ENCODE measurements at regions not wholly inside any gene's neighbourhood (a gene's known extent, or its start where the extent isn't known, plus 50 kb on each side); places are given as distances from the start of the nearest gene placed in this dataset.

DNA sequence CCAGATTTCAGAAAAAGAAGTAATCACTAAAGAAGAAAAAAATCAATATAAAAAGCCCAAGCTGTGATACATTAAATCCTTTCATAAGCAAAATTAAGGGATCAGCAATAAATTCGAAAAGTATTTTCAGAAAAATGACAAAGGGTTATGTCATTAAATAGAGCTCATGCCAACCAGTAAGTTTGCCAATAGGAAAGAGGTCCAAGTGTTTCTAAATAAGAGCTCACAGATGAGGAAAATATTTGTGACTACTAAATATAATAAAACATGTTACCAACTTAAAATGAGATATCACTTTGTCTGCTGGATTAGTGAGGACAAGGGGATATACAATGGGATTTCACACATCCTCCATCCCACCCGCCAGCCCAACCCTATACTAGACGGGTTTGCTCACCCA, 140.3 kb upstream of the EYA4 start:
- TF ChIP-seq, protein P1, sequence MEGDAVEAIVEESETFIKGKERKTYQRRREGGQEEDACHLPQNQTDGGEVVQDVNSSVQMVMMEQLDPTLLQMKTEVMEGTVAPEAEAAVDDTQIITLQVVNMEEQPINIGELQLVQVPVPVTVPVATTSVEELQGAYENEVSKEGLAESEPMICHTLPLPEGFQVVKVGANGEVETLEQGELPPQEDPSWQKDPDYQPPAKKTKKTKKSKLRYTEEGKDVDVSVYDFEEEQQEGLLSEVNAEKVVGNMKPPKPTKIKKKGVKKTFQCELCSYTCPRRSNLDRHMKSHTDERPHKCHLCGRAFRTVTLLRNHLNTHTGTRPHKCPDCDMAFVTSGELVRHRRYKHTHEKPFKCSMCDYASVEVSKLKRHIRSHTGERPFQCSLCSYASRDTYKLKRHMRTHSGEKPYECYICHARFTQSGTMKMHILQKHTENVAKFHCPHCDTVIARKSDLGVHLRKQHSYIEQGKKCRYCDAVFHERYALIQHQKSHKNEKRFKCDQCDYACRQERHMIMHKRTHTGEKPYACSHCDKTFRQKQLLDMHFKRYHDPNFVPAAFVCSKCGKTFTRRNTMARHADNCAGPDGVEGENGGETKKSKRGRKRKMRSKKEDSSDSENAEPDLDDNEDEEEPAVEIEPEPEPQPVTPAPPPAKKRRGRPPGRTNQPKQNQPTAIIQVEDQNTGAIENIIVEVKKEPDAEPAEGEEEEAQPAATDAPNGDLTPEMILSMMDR (IDR thresholded peaks at IDR 0.05; ENCODE audit: low read depth, low read length, missing control alignments) = no peak
- H3K4me3 ChIP-seq (replicated peaks; ENCODE audit: low read depth, low read length) = no peak overlapping the region
- DNase-seq (ENCODE audit: extremely low read depth, low read depth) = no peak

DNA sequence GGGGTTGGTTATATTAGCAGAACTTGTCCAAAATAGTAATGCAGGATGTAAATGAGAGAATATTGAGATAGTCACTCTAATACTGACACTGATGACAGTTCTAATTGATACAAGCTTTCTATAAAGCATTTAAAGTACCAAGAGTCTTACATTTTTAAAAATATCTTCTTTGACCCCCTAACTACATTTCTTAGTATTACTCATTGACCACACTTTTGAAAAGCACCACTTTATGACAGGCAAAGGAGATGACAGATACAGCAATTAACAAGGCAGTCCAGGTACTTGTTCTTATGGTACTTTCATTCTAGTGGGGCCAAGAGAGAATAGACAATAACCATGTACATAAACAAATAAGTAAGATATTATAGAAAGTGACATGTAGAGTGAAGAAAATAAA, 139.4 kb upstream of the EYA4 start:
- no peak for DNase-seq (ENCODE audit: extremely low read depth, low read depth)
- TF ChIP-seq, protein P1 (IDR thresholded peaks at IDR 0.05; ENCODE audit: low read depth, low read length, missing control alignments) = no peak
- H3K4me3 ChIP-seq (replicated peaks; ENCODE audit: low read depth, low read length) = no peak overlapping the region

DNA sequence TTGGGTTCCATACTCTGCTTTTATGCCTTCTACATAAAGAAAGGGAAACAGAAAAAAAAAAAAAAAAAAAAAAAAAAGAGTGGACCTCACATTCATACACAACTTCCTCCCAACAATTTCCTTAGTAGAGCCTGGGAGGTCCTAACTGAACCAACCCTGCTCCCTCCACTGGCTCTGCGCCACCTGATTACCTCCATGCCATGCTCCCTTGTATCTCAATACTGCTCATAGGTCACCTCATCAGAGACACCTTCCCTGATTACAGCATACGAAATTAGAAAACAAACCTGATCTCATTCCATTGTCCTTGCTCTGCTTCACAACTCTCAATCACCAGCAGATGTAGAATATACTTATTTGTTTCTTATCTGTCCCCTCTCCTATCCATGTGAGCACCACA, 134.2 kb upstream of the EYA4 start:
- no peak for DNase-seq (ENCODE audit: extremely low read depth, low read depth)

DNA sequence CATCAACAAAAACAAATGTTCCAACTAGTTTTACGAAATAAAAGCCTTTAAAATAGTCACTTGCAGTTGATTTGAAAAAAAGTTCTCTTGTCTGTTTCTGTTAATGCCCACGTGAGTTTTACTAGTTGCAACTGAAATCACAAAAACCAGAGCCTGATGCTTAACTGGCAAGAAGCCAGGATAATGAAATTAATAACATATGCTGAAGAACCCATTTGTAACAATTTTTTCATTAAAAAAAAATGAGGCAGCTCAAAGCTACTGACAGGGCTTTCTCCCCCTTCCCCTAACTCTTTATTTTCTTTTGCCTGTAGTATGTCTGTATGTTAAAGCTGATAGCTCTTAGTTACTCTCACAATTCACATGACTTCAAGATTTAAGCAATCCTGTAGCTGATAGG, 132.7 kb upstream of the EYA4 start:
- peak; percentile 66 for DNase-seq (ENCODE audit: extremely low read depth, low read depth)
- TF ChIP-seq, protein P1 (IDR thresholded peaks at IDR 0.05; ENCODE audit: low read depth, low read length, missing control alignments) = no peak
- H3K4me3 ChIP-seq (replicated peaks; ENCODE audit: low read depth, low read length) = no peak overlapping the region

More for the DNA sequence above, 134.2 kb upstream of the EYA4 start:
- TF ChIP-seq, protein P1 (IDR thresholded peaks at IDR 0.05; ENCODE audit: low read depth, low read length, missing control alignments) = no peak
- no peak overlapping the region for H3K4me3 ChIP-seq (replicated peaks; ENCODE audit: low read depth, low read length)

DNA sequence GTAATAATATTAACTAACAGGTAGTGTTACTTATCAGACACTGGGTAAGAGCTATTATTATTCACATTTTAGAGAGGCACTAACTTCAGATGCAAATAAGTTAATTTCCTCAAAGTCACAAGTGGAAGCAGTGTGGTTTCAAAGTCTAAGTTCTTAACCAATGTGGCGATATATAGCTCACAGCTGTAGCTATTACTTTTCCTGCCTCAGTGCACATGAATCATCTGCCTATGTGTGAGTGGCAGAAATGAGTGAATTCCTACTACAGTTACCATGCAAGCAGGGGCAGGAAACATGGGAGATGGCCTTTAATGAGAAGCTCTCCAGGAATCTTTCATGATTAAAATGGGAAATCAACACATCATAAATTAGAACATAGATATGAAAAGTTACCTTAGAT, 126.2 kb upstream of the EYA4 start:
- H3K4me3 ChIP-seq (replicated peaks; ENCODE audit: low read depth, low read length) = no peak overlapping the region
- TF ChIP-seq, protein P1 (IDR thresholded peaks at IDR 0.05; ENCODE audit: low read depth, low read length, missing control alignments) = no peak
- no peak for DNase-seq (ENCODE audit: extremely low read depth, low read depth)

DNA sequence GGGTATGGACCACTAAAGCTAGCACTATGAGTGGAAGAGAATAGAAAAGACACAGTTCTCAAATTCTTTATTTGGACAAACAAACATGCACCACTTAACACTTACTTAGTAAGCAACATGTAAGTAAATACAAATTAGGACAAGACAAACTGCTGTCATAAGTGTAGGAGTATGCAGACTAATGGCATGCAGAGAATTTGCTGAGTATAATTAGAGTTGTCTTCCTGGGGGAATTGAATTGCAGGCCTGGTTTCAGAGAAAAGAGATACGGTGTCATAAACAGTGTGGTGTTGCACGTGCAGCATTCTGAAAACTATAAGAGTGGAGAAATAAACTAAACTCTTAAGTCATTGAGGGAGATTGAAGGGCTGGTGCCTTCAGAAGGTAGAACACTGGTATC, 125.2 kb upstream of the EYA4 start:
- no peak overlapping the region for H3K4me3 ChIP-seq (replicated peaks; ENCODE audit: low read depth, low read length)
- no peak for DNase-seq (ENCODE audit: extremely low read depth, low read depth)
- TF ChIP-seq, protein P1 (IDR thresholded peaks at IDR 0.05; ENCODE audit: low read depth, low read length, missing control alignments) = no peak

DNA sequence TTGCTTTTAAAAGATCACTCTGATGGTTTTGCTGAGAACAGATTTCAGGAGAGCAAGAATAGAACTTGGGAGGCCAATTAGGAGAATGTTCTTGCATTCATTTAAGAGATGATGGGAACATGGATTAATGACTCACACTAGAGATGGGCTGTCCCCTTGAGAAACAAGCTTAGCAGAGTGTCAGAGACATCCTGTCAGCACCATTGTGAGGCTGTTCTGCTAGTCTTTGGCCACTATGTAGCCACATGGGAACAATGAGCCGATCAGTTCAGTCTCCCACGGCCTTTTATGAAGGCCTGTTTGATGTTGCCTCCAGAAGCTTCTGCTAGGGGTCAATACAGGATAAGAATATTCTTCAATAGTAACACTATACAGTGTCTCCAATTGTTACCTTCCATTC, 113.0 kb upstream of the EYA4 start:
- H3K4me3 ChIP-seq (replicated peaks; ENCODE audit: low read depth, low read length) = no peak overlapping the region
- DNase-seq (ENCODE audit: extremely low read depth, low read depth) = no peak
- TF ChIP-seq, protein P1 (IDR thresholded peaks at IDR 0.05; ENCODE audit: low read depth, low read length, missing control alignments) = no peak

All from HFF-Myc (cell line).